D721Med (cell line): ENCODE measurements at regions not wholly inside any gene's neighbourhood (a gene's known extent, or its start where the extent isn't known, plus 50 kb on each side); places are given as distances from the start of the nearest gene placed in this dataset.

Experiments used
- DNase-seq: peaks from one replicate; pipeline ENCODE4 v3.0.0; 2011; ENCODE audit warnings: low spot score; ENCODE audit not compliant: insufficient read length
- FAIRE-seq: peaks from 2 replicates; lab custom pipeline; 2011; peaks lifted over from hg19 to GRCh38; lab: Jason Lieb, UNC
- CTCF ChIP-seq: IDR thresholded peaks from 2 replicates; pipeline ENCODE4 v1.5.1; 2012; ENCODE audit warnings: mild to moderate bottlenecking, control low read depth; ENCODE audit not compliant: insufficient read depth; ENCODE audit errors: missing control alignments

- no peak for FAIRE-seq
- no peak for TF ChIP-seq CTCF
- no peak for DNase-seq
Observed at GRCh38 chr4:123578276-123579029, 181.9 kb downstream of the SPRY1 start.

GRCh38 chr4:123579961-123580360 lies 183.4 kb downstream of the SPRY1 start:
- FAIRE-seq = no peak
- TF ChIP-seq CTCF = no peak
- DNase-seq = no peak

- FAIRE-seq (no peak), DNase-seq (no peak)
- TF ChIP-seq CTCF = no peak
Observed at GRCh38 chr4:123580981-123581664, 184.5 kb downstream of the SPRY1 start.

GRCh38 chr4:123581802-123582201 lies 185.2 kb downstream of the SPRY1 start:
- TF ChIP-seq CTCF = no peak
- FAIRE-seq (no peak), DNase-seq (no peak)

GRCh38 chr4:123583043-123583442 lies 186.4 kb downstream of the SPRY1 start:
- DNase-seq (no peak), FAIRE-seq (no peak)
- TF ChIP-seq CTCF = no peak

GRCh38 chr4:123585111-123585510 lies 188.5 kb downstream of the SPRY1 start:
- DNase-seq = no peak
- no peak for FAIRE-seq
- no peak for TF ChIP-seq CTCF

- FAIRE-seq = no peak
- no peak for TF ChIP-seq CTCF
- DNase-seq = no peak
Observed at GRCh38 chr4:123587983-123588494, 191.4 kb downstream of the SPRY1 start.
